T-helper 22 cell (primary cell): ENCODE measurements at regions not wholly inside any gene's neighbourhood (a gene's known extent, or its start where the extent isn't known, plus 50 kb on each side); places are given as distances from the start of the nearest gene placed in this dataset.

ENCODE experiments used
- DNase-seq: peaks from one replicate; pipeline ENCODE4 v3.0.0-alpha.2; 2020; ENCODE audit warnings: low read depth

DNA sequence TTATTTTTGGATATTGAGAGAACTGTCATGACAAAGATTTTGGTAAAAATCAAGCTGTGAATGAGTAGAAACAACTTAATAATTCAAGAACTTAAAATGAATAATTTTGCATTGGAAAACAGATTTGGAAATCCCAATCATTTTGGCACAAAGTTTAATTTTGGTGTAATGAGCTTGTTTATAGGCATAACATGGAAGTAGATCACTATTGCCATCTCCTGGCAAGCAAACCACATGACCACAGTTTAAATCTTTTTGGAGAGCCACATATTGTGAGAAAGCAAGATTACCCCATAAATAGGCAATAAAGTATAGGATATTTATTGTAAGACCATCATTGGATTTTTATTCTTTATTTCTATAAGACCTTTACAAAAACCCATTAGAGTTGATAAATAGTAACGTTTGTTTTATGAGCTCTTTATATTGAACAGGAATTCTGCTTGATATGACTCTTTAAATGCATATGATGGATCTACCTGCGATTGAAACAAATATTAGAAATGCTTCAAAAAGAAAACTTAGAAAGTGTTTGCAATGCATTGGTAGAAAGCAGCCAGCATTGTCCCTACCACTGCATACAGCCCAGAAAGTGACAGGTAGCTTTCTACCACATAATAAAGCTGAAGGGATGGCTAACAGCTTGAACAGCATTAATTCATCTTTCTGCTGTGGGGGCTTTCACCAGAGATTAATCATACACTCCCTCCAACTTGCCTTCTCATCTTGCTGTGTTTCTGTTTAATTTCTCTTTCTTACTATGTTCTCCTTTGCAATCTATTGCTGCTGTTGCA, 766.8 kb downstream of the TBL1XR1 start:
- DNase-seq: no peak

DNA sequence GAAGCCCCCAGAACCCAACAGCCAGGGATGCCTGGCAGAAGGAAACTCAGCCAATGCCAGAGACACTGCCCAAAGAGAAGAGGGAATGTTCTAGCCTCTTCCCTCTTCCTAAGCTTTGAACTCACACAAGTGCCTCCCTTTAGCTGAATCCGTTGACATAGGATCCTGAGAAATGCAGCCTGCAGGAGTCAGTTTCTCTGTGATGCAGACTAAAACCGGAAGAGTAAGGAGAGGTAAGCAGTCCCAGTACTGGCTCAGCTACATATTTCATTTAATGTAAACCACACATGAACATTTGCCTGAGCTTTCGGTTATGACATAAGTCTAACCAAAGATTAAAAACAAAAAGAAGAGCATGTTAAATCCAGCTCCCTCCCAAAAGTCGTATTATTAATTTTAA, 768.7 kb downstream of the TBL1XR1 start:
- no peak for DNase-seq

DNA sequence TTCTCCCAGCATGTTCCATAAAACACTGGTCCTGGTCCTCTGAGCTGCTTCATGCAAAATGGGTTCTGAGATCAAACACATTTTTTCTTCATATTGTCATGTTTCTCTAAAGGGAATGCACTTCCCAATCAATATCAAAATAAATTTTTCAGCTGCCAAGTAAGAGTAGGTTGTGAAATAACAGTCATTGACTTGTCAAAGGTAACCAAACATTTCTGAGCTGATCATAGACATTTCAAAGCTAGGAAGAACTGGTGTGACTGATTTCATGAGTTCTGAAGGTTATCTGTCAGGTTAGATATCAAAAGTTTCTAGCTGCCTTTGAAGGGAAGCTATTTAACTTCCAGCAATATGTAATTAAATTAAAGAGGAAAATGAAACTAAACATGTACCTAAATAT, 770.9 kb downstream of the TBL1XR1 start:
- no peak for DNase-seq

- no peak for DNase-seq
Observed at GRCh38 chr3:176416870-176417269, 780.4 kb downstream of the TBL1XR1 start.

DNA sequence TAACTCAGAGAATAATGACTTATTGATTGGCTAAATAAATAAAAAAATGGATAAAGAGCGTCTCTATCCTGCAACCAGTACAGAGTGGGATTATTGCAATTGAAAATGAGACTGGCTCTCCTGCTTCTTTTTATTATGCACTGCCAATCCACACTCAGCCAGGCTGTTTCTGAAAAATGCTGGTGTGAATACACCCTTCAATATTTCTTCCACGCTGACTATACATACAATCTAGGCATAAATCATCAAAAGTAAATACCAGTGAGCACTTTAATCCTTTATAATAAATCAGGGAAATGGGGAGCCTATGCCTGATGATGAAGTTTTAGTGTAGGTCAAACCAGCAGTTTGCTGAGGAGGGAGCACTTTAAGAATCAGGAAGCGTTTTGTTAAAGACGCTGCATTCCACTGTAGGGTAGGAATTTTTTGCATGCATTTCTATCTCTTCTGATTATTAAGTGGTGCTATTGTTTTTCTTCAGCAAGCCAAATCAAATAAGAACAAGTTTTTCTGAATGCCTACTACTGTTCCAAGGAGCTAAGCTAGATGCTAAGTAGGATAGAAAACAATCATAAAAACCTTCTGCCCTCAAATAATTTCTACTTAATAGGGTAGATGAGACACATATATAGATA, 781.5 kb downstream of the TBL1XR1 start:
- DNase-seq: no peak

DNA sequence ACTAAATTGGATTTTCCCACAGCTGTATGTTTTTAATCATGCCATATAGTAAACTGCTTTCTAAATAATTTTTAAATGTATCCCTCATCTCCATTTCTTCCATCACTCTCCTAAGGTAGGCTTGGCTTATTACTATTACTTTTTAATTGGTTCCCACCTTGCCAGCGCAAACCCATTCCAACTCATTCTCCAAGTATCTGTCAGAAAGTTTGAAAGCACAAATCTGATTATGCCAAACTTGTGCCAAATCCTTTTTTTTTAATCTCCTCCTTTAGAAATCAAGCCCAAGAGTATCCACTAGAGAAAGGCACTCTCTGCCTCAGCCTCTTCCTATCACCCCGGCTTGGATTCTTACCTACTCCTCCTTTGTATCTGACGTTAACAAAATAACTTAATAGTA, 784.5 kb downstream of the TBL1XR1 start:
- no peak for DNase-seq

DNA sequence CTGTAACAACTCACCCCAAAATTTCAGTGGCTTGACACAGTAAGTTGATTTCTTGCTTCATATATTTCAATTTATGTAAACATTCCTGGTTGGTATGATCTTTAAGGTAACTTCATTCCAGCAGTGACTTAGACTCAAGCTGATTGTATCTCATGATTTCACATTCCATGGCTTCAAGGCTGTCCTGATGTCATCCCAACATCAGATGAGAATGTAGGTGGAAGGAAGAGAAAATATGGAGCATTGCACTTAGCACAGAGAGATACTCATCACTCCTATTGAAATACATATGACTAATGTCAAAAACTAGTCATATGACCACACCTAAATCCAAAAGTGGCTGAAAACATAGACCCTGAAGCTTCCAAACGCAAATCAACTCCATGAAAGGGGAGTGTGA, 793.8 kb downstream of the TBL1XR1 start:
- no peak for DNase-seq

- no peak for DNase-seq
Observed at GRCh38 chr3:176401211-176401610, 796.1 kb downstream of the TBL1XR1 start.

DNA sequence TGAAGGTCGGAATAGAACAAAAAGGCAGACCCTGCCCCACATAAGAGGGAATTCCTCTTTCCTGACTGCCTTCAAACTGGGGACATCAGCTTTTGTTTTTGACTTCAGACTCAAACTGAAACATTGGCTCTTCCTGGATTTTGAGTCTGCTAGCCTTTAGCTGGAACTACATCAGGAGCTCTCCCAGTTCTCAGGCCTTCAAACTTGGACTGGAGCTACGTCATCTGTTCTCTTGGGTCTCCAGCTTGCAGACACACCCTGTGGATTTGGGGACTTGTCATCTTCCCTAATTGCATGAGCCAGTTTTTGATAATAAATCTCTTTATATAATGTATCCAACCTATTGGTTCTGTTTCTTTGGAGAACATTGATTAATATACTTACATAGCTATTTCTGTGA, 798.1 kb downstream of the TBL1XR1 start:
- DNase-seq: no peak

DNA sequence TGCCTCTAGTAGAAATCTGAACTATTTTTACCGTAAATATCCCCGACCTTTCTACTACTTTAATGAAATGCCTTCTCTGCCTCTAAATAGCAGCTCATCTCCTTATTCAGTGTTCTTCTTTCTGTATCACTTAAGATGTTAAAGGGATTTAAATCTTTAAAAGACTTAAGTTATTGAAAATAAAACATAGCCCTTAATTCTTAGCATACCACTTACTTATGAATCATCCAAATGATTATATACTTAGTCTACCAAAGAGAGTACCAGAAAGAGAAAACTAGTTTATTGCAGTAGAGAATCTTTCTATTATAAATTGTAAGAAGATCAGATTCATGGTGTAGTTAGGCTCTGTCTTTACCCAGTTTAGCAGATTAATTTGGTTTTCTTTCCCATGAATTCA, 802.0 kb downstream of the TBL1XR1 start:
- no peak for DNase-seq

GRCh38 chr3:176378789-176379188, 818.5 kb downstream of the TBL1XR1 start:
- no peak for DNase-seq

DNA sequence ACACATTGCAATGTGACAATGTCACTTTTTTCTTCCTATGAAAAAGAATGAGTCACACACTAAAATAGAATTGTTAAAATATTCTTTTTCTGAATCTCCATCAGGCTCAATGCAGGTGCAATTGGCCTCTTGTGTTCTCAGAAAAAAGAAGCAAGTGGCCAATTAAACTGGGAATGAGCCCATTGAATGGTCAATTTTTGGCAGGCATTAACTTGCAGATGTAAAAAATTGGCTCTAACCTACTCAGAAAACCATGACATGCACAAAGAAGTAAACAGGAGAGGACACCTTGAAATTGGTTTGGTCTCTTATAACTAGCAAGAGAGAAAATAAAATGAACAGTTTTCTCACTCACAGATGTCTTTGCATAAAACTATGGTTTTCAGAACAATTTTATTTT, 820.8 kb downstream of the TBL1XR1 start:
- no peak for DNase-seq

- no peak for DNase-seq
Observed at GRCh38 chr3:176375519-176375918, 821.8 kb downstream of the TBL1XR1 start.

GRCh38 chr3:176362191-176362731, 835.0 kb downstream of the TBL1XR1 start:
- no peak for DNase-seq

GRCh38 chr3:176359211-176359610, 838.1 kb downstream of the TBL1XR1 start:
- no peak for DNase-seq

GRCh38 chr3:176357891-176358290, 839.4 kb downstream of the TBL1XR1 start:
- no peak for DNase-seq

- no peak for DNase-seq
Observed at GRCh38 chr3:176354843-176355242, 842.4 kb downstream of the TBL1XR1 start.

GRCh38 chr3:176352716-176353334, 844.5 kb downstream of the TBL1XR1 start:
- no peak for DNase-seq

DNA sequence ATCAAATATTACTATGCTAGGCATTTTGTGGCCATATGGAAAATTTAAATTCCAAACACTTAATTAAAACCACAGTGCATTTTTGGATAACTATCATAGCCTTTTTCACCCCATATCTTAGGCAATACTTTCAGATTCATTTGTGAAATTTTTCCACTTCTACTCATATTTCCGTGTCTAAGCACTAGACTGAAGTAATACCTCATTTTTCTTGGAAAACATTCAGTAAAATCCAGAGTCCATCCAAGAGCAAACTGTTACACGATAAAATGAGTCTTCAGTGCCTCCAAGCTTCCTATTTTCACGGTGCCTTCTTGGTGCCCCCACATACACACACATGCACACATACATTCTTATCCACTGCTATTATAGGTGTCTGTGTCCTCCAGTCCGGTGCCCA, 845.9 kb downstream of the TBL1XR1 start:
- DNase-seq: no peak

- DNase-seq: no peak
Observed at GRCh38 chr3:176349706-176350105, 847.6 kb downstream of the TBL1XR1 start.

- DNase-seq: no peak
Observed at GRCh38 chr3:176347424-176348146, 849.7 kb downstream of the TBL1XR1 start.

- DNase-seq: no peak
Observed at GRCh38 chr3:176341963-176342362, 855.3 kb downstream of the TBL1XR1 start.
